Middle frontal gyrus (tissue), 1 donor: ENCODE measurements at regions not wholly inside any gene's neighbourhood (a gene's known extent, or its start where the extent isn't known, plus 50 kb on each side); places are given as distances from the start of the nearest gene placed in this dataset.

ENCODE experiments used
- DNase-seq: peaks from one replicate; pipeline ENCODE4 v3.0.0-alpha.2; 2015; ENCODE audit warnings: low spot score; ENCODE audit errors: extremely low spot score

GRCh38 chr4:128501239-128501638 is 213.6 kb upstream of the PGRMC2 start:
- DNase-seq: no peak

- DNase-seq: no peak
Observed at GRCh38 chr4:128488055-128488705, 200.6 kb upstream of the PGRMC2 start.

- no peak for DNase-seq
Observed at GRCh38 chr4:128484896-128485295, 197.3 kb upstream of the PGRMC2 start.

- no peak for DNase-seq
Observed at GRCh38 chr4:128483816-128484215, 196.2 kb upstream of the PGRMC2 start.

GRCh38 chr4:128483041-128483440 is 195.4 kb upstream of the PGRMC2 start:
- DNase-seq: no peak

GRCh38 chr4:128481752-128482480 is 194.3 kb upstream of the PGRMC2 start:
- no peak for DNase-seq

GRCh38 chr4:128480945-128481344 is 193.3 kb upstream of the PGRMC2 start:
- DNase-seq: no peak

GRCh38 chr4:128477540-128477939 is 189.9 kb upstream of the PGRMC2 start:
- no peak for DNase-seq

- no peak for DNase-seq
Observed at GRCh38 chr4:128475597-128475996, 188.0 kb upstream of the PGRMC2 start.

GRCh38 chr4:128471576-128471975 is 184.0 kb upstream of the PGRMC2 start:
- no peak for DNase-seq

- DNase-seq: no peak
Observed at GRCh38 chr4:128470492-128471053, 183.0 kb upstream of the PGRMC2 start.

- DNase-seq: no peak
Observed at GRCh38 chr4:128468123-128468989, 180.7 kb upstream of the PGRMC2 start.

GRCh38 chr4:128465523-128465922 is 177.9 kb upstream of the PGRMC2 start:
- no peak for DNase-seq

- no peak for DNase-seq
Observed at GRCh38 chr4:128463006-128463405, 175.4 kb upstream of the PGRMC2 start.

- no peak for DNase-seq
Observed at GRCh38 chr4:128462103-128462783, 174.6 kb upstream of the PGRMC2 start.

- DNase-seq: no peak
Observed at GRCh38 chr4:128461291-128462102, 173.9 kb upstream of the PGRMC2 start.

GRCh38 chr4:128459547-128459946 is 171.9 kb upstream of the PGRMC2 start:
- DNase-seq: no peak

GRCh38 chr4:128458816-128459215 is 171.2 kb upstream of the PGRMC2 start:
- DNase-seq: no peak

- DNase-seq: no peak
Observed at GRCh38 chr4:128457726-128458125, 170.1 kb upstream of the PGRMC2 start.

GRCh38 chr4:128456171-128456570 is 168.6 kb upstream of the PGRMC2 start:
- no peak for DNase-seq
